ENCODE measurements at regions not wholly inside any gene's neighbourhood (a gene's known extent, or its start where the extent isn't known, plus 50 kb on each side); places are given as distances from the start of the nearest gene placed in this dataset.
"Not testable (repeated sequence)": the region's sequence is repeated elsewhere in the genome, so short reads cannot be mapped to it uniquely, and the experiment has no call there.

DNA sequence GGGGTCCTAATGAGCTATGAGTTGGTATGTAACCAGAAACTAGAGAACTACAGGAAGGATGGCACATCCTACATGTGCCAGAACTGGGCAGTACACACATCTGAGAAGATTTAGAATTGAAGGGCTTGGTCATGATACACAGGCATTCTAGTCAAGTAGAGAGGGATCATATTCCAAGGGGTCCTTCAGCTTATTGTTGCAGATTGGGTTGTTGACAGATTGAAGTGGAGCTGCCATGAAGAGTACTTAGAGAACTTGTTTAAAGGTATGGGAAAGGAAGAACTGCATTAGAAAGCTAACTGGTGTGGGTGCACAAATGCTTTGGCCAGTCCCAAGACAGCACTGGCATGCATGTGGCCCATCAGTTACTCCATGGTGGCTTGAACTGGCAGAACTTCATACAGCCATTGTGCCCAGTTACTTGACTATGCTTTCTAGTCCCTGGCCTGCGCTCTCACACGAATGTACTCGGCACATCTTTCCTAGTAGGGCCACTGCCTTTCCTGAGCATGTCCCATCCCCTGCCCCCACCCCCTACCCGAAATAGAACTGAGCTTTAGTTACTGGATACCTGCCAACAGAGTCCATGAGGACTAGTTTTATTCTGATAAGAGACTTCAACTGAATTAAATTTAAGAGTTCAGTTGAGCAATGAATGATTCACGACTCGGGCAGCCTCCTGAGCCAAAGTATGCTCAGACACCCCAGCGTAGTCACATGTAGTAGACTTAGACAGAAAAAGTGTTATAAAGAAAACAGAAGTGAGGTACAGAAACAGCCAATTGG is 64.0 kb downstream of the CCNG2 start:
- DNase-seq = no peak

DNA sequence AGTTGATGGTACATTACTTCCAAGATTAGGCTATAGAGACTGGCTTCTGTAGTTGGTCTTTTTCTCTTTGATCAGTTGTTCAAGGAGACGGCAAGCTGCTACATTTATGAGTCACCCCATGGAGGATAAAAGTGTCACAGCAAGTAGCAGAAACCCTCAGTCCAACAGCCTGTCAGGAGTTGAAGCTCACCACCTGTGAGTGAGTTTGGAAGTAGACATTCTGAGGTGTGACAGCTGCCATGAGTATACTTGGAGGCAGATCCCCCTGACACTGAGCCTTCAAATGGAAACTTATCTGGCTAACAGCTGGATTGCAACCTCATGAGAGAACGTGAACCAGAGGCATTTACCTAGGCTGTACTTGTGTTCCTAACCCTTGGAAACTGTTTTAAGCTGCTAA is 68.0 kb downstream of the CCNG2 start:
- DNase-seq = no peak

DNA sequence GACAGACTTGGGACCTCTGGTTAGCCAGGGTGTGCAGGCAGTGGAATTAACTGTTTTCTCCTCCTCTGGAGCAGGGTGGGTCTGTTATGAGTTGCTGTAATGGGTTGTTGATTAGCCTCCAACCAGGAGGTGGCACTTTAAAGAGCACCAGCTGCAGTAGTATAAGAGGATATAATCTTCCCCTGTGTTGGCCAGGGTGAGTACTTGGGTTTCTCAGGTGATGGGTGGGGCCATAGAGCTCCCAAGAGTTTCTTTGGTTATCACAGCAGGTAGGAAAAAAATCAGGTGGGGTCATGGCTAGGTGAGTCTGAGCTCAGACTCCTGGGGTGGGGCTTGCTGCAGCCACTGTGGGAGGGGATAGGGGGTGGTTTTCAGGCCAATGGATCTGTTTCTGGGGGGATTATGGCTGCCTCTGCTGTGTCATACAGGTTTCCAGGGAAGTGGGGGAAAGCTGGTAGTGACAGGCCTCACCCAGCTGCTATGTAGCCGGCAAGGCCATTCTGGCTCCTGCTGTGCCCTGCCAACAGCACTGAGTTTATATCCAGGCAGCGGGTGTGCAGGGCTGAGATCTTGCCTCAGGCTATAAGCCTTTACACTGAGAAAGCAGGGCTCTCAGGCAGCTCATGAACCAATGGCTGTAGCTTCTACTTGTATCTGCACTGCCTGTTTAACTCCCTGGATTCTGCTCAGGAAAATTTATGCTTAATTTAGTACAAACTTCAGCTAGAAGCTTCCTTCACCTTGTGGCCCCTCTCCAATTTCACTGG is 70.1 kb downstream of the CCNG2 start:
- no peak for DNase-seq

DNA sequence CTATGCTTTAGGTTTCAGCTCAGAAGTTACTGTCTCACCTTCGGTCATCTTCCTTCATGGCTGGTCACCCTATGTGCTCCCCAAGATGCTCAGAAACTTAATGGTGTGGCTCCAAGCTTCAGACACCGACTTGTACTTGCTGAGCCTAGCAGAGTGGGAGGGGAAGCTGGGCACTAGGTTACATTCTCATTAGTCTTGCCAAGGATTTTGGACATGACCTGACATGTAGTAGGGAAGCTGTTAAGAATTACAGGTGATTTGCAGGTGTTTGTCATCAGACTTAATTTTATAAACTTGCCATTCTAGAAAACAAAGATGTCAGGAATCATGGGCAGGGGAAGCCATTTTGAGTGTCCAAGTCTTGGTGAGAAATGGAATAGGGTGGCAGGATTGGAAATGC is 72.4 kb downstream of the CCNG2 start:
- no peak for DNase-seq

DNA sequence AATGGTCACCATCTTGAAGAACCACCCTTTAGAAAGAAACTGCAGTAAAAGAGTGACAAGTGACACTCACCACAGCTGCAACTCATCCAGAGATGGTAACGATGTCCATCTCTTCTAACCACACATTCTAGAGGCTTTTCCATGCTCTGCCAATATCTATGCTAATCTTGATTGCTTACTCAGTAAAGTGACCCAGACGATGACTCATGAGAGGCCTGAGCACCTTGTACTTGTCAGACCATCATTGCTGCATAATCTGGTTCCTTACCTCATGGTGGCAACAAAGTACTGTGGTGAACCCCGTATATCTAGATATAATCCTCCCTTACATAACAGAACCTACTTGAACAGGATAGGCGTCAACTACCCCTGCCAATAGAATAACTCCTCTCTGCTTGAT is 75.6 kb downstream of the CCNG2 start:
- no peak for DNase-seq

DNA sequence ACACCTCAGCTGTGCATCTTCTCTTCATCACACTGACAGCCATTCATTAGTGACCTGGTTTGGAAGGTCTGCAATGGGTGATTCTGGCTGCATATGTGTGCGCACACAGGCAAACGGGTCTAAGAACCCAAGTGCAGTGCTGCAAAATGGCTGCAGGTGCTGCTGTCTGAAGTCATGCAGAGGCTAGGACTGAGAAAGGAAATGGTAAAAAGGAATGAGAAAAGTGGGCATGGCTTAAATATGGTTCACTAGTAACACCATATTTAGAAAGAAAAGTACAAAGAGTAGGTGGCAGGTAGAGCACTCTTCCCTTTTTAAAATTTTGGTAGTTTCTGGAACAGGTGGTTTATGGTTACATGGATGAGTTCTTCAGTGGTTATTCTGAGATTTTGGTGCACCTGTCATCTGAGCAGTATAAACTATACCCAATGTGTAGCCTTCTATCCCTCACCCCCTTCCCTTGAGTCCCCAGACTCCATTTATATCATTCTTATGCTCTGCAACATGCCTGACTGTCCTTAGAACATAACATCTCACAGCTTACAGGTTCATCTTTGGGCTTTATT is 78.4 kb downstream of the CCNG2 start:
- no peak for DNase-seq

DNA sequence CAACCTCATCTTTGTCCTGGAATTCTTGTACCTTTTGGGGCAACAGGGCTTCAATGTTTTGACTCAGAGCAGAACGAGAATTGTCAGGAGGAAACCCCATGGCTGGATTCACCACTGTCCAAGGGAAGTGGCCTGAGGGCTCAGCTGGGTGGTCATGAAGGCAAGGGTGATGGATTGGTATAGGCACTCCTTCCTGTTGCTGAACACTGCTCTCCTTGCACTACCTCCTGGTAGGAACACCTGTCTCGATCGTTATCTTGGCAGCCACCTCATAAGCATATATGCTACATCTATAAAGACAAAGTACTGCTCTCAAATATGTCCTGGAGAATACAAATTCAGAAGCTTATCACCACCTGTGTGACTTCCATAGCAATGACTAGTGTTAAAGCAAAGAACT is 79.8 kb downstream of the CCNG2 start:
- no peak for DNase-seq

DNA sequence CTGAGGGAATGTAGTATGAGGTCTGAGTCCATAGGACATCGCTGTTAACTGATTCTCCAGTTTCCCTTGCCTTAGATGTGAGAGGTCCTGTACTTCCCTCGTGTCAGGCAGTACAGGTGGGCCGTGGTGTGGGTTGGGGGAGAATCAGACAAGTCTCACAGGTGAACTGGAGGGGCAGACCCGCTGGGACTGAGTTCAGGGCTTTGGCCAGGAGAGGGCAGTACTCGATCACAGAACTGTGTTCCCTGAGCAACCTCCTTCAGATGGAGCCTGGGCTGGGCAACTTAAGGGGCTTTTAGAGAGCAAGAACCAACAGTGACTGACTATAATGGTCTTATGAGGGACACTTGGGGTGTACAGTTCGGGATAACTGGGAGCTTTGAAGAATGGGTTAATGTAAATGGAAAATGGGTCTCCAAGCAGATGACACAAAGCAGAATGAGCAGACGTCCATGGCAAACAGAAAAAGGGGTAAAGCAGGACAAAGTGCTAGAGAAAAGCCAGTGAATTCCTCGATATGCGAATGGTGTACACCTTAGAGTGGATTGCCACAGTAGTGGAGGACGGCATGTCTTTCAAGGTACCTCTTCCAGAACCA is 83.6 kb downstream of the CCNG2 start:
- DNase-seq = peak; percentile 66 to 77

DNA sequence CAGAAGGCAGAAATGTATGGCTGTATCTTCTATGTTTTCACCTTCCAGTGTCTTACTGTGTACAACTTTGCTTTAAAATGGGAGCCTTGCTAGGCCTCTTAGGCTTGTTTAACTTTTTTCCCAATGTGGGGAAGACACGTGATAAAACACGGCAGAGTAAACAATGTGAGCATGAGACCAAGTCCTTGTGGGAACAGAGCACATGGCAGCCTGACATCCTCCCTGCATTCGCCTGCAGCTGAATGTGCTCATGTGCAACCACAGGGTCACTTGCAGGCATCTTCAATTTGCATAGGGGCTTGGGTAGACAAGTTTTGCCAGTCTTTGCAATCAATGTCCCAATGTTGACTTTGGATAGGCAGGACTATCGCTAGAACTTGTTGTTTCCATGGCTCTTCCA is 91.8 kb downstream of the CCNG2 start:
- no peak for DNase-seq

DNA sequence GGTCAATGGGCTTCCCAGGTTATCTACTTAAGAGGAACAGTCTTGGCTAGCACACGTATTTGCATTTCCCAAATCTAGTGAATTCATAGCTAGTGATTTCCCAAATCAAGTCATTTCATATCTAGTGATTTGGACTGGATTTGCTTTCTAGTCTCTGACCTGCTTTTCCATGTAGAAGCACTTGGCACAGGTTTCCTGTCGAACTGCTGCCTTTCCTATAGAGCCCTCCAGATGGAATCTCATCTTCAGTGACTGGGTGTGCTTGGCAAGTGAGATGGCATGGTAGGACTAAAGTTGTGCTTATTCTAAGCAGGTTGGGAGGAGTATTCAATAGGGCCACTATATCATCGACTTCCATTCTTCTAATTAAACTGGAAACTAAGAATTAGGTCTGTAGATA is 94.7 kb downstream of the CCNG2 start:
- no peak for DNase-seq

DNA sequence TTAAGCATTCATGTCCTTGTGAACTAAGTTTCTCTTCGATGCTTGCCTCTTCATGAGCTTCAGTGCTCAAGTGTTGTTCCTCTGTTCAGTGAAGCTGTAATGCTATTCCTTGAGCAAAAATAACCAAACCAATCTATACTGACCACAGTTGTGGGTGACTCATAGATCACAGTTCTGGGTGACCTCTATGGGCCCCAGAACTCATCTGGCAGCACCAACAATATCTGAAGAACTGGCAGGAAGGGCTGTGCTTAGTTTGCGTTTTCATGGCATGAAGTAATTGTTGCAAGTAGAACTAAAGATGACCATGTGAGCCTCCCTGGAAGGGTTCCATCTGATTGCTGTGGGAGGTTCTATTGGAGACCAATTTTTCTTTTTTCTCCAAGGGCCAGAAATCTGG is 106.2 kb downstream of the CCNG2 start:
- DNase-seq = no peak

DNA sequence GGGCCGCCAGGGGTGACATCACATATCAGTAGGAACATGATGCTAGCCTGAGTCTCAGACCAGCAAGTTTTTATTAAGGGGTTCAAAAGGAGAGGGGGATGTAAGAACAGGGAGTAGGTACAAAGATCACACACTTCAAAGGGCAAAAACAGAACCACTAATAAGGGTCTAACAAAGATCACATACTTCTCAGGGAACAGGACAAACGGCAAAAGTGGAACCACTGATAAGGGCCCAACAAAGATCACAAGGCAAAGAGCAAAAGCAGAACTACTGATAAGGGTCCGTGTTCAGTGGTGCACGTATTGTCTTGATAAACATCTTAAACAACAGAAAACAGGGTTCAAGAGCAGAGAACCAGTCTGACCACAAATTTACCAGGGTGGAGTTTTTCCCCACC is 107.0 kb downstream of the CCNG2 start:
- DNase-seq = not testable (repeated sequence)

DNA sequence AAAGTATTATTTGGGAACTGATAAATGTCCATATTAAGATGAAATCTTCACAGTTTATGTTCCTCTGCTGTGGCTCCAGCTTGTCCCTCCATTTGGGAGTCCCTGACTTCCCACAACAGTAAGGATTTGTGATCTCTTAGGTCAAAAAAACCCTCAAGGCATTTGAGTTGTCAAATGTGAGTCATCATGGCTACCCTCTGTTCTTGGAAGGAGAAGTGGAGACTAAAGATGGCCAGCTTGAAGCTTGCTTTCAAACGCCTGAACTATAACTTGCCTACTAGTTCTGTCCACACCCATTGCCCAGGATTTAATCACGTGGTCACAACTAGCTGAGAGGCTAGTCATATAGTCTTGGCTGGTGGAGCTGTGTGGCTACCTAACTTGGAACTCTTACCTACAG is 107.8 kb downstream of the CCNG2 start:
- no peak for DNase-seq

DNA sequence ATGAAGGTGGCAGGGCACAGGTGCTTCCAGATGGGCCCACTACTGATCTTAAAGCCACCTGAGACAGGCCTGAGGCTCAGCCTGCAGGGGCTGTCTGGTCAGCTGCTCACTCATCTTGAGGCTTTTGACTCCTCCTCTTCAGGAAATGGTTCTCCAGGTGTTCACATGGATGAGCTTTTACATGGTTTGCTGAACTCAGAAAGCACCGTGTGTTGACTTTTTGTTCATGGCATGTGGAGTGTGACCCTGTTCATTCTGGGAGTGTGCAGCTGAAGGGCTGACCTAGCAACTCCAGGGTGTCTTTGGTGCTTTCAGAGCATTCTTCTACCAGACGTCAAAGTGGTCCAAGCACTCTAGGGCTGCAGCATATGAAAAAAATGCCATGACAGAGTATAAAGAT is 111.1 kb downstream of the CCNG2 start:
- no peak for DNase-seq

DNA sequence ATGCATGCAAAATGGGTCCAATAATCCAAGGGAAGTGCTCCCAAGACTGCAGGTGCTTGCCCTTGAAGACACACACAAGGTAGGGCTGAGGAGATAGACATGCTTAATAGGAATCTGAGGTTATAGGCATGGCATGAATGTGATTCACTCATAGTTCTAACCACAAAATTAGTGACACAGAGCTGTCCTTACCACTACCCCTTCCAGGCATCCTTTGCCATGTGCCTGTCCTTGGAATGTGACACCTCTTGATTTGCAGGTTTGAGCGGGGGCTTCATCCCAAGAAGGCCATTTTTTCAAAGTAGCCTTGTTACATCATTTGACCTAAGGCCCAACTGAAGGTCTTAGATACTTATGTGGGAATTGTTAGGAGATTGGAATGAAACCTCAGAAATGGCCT is 112.5 kb downstream of the CCNG2 start:
- DNase-seq = no peak

DNA sequence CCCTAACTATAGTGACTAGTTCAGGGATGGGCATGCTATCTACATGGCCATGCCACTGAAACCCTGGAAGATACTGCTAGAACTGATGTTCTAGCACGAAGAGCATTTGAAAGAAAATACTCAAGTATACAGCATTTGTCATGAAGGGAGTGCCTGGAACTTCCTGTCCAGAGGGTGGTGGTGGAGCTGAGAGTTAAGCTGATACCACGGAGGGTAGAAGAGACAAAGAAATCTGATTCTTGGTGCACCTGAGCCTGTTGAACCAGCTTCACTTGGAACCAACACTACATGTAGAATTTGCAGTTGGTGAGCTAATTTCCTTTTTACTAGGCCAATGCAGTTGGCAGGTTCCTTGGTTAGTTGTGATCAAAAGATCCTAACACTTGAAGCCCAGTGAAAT is 116.4 kb downstream of the CCNG2 start:
- no peak for DNase-seq

DNA sequence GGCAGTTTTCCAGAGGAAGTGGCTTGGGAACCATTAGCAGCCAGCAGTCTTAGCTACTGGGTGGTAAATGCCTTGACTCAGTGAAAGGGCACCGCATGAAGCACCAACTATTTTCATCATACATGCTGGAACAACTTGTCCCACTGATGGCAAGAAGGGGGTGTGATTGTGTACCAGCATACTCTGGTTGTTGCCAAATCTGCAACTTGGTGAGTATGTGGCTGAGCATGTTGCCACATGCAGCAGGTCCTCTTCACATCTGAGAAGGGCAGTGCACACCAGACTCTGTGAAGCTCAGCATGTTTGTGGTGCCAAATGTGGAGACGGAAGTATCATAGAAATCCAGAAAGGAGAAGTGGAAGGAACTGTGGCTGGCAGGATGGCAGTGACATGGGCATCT is 122.1 kb downstream of the CCNG2 start:
- not testable (repeated sequence) for DNase-seq

DNA sequence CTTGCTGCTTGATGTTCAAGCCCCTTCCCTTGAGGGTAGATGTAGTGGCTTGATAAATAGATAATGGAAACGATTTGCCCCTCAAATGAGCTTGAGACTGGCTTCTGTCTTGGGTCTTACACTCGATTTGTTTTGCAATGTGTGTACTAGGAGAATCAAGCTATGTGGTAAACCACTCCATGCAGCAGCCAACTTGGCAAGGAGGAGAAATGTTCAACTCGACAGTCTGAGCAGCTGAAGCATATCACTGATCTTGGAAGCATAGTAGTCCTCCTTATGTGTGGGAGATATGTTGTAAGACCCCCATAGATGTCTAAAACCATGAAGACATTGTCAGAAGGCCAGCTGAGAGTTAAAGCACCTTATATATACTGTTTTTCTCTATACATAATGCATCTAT is 125.3 kb downstream of the CCNG2 start:
- DNase-seq = no peak

DNA sequence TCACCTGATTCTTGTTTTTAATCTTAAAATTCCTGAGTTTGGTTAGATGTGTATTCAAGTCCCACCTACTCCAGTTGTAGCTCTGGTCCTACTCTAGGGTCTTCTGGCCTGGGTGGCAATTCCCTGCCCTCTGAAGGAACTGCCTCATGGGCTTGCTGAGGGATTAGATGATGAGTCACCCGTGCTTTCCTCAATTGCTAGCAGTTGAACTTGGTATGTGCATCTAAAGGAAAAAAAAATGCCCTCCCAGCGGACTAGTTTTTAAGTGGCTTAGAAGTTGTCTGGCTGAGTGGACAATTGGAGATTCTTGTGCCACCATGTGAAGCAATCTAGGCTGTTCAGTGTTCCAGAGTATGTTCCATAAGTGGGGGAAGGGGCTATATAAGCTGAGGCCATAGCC is 127.0 kb downstream of the CCNG2 start:
- no peak for DNase-seq

DNA sequence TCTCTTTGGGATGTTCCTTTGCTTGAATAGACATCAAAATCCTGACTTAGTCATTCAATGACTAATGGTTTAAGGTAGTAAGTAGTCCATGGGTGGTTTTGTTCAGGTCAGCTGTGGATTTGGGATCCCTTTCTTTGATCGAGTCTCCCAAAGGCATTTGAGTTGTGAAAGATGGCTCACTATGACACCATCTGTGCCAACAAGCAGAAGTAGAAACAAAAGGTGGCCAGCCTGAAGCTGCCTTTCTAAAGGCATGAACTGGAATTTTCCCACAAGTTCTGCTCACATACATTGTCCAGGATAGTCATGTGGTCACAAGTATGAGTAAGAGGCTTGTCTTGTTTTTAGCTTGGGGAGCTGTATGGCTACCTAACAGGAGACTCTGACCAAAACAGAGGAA is 129.9 kb downstream of the CCNG2 start:
- no peak for DNase-seq

DNA sequence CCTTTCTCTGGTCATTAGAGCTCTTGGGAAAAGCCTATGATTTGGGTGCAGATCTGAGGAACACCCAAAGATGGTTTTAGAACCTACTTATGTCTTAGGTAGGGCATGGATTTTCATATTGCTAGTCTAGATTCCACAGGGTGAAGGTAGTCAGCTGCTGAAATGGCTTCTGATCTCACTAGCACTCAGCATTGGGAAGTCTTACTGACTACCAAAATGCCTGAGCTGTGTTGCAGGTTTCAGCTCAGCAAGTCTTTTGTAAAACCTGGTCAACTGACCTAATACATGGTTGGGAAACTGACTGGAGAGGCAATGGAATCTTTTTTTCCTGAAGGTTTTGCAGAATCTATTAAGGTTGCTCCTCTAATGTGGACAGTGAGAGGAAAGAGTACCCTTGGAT is 136.4 kb downstream of the CCNG2 start:
- DNase-seq = no peak

DNA sequence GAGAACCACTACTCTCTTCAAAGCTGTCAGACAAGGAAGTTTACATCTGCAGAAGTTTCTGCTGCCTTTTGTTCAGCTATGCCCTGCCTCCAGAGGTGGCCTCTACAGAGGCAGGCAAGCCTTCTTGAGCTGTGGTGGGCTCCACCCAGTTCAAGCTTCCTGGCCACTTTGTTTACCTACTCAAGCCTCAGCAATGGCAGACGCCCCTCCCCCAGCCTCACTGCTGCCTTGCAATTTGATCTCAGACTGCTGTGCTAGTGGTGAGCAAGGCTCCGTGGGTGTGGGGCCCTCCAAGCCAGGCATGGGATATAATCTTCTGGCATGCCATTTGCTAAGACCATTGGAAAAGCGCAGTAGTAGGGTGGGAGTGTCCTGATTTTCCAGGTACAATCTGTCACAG is 144.0 kb downstream of the CCNG2 start:
- not testable (repeated sequence) for DNase-seq

DNA sequence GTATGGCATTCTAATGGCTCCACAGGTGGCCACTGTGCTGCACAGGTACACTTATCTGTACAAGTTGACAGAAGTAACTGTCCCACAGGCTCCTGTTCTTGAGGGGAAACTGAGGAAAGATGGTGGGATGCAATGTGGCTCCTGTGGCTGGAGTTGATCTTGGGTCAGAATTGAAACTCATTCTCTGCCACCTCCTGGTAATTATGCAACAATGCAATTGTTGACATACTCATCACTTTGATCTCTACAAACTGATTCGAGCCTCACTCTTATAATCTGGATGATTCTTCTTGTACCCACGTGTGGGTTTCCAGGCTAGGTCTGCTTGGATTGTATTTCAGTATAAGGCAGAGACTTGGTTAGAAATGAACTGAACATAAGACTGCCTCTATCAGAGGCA is 148.8 kb downstream of the CCNG2 start:
- DNase-seq = no peak

DNA sequence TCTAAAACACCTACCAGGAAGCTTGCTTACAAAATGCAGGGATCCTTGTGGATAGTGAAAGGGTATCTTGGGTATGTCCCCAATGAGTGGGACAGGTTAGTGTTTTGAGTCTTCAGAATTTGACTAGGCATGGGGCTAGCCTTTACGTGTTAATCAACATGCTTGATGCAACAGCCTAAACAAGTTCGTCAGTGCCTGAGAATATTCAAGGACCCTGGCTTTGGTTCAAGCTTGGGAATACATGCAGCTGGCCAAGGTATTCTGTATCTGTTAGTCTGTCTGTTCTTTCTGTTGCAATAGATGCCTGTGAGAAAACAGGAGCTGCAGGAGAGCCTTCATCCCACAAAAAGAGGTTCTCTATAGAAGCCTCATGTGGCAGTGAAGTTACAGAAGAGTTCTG is 149.5 kb downstream of the CCNG2 start:
- no peak for DNase-seq
